PFSK-1 (cell line): ENCODE measurements at regions not wholly inside any gene's neighbourhood (a gene's known extent, or its start where the extent isn't known, plus 50 kb on each side); places are given as distances from the start of the nearest gene placed in this dataset.

Source experiments
- POLR2AphosphoS5 ChIP-seq: IDR thresholded peaks from 2 replicates; pipeline ENCODE4 v1.6.1; 2012; ENCODE audit warnings: low read depth, mild to moderate bottlenecking, control low read depth, low read length, moderate library complexity
- TAF1 ChIP-seq: IDR thresholded peaks from 2 replicates; pipeline ENCODE4 v1.6.1; 2012; ENCODE audit warnings: low read length, control low read depth, borderline replicate concordance; ENCODE audit not compliant: insufficient read depth

- TF ChIP-seq POLR2AphosphoS5: no peak
- TF ChIP-seq TAF1: no peak
These were observed 132.6 kb upstream of the COL8A1 start for GRCh38 chr3:99505646-99506269.
